Renal cortical epithelial cell (primary cell): ENCODE measurements at regions not wholly inside any gene's neighbourhood (a gene's known extent, or its start where the extent isn't known, plus 50 kb on each side); places are given as distances from the start of the nearest gene placed in this dataset.

Experiments used
- DNase-seq: peaks from one replicate; pipeline ENCODE4 v3.0.0-alpha.2; 2011; ENCODE audit warnings: low read depth

DNA sequence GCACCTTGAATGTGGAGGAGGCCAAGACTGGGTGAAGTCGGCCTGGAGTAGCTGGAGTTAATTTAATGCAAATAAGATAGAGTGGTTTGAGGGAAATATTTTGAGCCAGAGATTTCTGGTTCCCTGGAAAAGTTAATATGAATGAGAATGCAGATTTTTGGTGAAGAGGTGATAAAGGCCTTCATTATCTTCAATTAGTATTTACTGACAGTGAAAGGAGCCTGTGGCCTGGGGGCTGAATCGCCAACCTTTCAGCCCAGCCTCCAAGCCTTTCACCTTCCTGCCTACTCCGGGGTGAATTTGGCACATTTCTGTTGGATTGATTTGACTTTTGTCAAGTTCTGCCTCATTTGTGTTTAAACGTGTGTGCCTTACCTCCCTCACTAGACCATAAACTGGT, 147.8 kb downstream of the SOX2 start:
- DNase-seq: no peak

DNA sequence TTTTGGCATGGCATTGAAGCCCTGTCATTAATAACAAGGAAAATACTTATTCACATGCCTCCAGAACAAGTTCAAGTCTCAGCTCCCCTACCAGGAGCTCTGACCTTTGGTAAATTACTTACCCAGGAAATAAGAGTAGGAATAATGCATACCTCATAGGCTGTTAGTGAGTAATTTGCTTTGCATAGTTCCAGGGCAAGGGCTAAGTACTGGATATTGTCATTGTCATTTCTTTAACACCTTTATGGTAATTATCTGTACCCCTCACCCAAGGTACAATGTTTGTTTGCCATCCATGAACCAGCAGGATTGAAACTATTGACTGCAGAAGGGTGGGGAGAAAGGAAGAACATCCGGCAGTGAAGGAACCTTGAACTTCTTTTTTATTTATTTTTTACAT, 148.5 kb downstream of the SOX2 start:
- DNase-seq: peak; percentile 35

DNA sequence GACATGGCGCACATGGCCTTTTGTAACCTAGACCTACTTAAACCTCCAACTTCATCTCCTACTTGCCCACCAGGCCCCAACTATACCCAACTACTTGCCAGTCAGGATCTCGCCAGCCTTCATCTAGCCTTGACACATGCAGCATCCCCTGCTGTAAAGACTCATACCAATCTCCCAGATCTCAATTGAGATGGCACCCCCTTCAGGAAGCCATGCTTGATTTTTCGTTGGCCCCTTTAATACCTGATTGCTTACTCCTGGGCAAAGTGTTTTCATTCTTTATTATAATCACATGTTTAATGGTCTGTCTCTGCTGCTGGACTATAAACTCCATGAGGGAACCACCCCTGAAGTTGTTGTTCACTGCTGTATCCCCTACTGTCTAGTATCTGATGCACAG, 150.8 kb downstream of the SOX2 start:
- no peak for DNase-seq

DNA sequence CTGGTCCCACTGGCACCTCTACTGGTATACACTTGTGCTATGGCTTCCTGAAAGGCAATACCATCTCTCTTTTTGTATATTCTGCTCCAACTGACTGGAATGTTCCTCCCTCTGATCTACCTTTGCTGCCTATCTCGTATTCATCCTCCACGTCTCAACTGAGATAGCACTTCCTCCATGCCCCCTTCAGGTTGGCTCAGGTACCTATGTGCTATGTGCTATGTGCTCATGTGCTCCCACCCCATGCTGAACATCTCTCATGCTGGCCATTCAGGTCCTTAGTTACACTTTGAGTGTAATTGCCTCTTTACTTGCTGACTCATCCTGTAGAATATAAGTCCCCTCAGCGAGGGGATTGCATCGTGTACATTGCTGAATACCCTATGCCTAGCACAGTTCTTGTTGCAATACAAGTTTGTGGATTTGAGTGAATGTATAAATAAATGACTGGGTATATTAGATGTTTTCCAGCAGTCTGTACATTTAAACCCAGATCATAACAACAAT, 156.9 kb downstream of the SOX2 start:
- no peak for DNase-seq

DNA sequence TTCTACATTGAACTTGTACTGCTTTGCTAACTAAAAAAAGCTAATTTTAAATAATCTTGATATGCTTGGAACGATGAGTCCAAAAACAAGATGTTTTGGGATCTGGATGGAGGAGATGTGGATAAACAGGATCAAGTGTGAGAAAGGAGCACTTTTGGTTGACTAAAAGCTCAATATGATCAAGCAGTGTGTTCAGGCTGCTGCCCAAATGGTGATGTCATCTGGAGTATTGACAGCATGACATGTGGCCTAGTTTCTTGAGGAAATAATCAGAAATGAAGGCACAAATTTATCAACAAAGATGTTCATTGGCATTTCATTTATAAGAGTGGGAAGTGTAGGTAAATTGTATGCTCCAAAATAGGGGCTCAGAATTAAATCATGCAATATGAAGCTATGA, 161.2 kb downstream of the SOX2 start:
- no peak for DNase-seq

DNA sequence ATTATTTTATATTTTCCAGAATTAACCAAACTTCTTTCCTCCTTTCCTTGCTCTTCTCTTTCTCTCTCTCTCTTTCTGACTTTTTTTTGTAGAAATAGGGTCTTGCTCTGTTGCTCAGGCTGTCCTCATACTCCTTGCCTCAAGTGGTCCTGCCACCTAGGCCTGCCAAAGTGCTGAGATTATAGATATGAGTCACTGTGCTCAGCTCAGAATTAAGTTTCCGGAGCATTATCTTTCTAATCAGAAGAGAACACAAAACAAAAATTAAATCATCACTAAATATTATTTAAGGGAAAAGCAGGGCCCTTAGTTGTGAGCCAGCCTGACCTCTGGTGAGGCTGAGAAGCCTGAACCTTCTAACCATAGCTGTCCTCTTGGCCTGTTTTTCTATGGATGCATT, 168.2 kb downstream of the SOX2 start:
- DNase-seq: no peak

DNA sequence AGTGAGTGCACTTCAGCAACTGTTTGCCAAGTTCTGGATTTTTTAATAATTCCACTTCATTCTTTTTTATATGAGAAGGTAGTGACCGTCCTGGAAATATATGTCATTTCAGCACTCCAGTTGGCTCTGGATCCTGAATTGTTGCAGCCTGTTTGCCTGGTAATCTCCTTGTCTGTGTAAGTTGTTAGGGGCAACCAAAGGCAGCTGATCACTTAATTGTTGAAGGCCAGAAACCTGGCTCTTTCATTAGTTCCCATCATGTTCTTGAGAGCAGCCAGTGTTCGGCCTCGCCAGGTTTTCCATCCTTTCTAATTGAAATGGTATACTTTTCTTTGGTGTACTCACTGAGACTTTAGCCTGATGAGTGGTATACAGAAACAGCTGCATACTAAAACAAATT, 168.6 kb downstream of the SOX2 start:
- no peak for DNase-seq

DNA sequence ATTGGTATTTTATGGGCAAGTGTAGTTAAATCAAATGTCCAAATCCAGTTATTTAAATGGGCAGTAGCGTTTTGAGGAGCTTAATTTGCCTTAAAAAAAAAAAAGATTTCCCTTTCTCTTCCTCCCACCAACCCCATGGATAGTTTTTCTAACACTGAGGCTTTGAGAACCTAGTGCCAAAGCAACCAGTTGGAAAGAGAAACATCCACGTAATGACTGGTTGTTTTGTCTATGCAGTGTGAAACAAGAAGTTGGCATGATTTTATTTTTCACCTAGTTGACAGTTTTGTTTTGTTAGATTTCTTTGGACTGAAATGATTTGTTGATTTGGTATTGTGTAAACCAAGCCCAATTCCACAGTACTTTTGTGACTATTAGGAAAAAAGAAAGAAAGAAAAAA, 170.0 kb downstream of the SOX2 start:
- DNase-seq: no peak

DNA sequence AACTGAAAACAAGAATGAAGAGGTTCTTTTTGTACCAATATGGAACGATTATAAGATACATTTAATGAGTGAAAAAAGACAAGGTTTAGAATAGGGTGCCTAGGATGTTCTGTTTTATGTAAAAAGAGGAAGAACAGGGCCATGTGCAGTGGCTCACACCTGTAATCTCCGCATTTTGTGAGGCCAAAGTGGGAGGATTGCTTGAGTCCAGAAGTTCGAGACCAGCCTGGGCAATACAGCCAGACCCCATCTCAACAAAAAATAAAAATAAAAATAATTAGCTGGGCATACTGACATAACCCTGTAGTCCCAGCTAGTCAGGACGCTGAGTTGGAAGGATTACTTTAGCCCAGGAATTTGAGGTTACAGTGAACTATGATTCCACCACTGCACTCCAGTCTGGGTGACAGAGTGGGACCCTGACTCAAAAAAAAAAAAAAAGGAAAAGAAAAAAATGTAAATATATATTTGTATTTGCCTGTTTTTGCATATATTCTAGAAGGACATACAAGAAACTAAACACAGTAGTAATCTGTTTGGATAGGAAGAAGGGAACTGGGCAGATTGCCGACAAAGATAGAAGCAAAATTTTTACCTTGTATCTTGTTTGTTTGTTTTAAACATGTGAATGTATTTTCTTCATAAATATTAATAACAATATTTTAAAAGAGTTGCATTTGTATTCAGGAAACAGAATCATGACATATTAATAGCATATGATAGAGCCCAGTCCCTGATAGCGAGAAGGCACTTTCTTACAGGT, 174.3 kb downstream of the SOX2 start:
- DNase-seq: no peak

DNA sequence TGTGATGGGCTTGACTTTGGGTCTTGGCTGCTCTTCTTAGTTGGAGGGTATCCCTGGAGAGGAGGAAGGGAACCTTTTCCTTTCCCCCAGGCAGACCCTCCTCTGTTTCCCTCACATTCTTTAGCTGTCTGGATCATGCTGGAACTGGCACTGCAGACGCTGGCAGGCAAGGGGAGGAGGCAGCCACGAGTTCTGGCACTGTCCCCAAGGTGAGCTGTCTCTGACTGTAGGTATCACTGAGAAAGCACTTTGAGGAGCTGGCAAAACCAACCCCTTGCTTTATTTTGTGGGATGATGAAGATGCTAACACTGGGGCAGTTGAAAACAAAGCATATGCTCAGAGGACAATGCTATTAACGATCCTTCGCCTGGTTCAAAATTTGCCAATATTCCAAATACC, 175.0 kb downstream of the SOX2 start:
- DNase-seq: no peak

DNA sequence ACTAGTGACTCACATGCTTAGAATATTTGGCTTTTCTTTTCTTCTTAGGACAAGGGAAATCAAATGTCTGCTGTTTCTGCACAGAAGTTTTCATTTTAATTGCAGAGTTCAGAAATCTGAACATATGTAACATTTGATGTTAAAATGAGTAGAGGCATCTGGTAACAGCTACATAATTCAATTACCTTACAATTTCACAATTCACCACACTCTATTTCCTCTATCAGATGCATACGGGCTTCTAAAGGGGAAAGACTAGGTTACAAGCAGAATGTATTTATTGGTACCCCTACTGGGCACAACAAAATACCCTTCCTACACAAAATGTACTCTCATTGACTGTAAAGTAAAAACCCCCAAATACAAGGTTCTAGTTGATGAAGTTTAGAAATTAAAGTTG, 176.0 kb downstream of the SOX2 start:
- no peak for DNase-seq

DNA sequence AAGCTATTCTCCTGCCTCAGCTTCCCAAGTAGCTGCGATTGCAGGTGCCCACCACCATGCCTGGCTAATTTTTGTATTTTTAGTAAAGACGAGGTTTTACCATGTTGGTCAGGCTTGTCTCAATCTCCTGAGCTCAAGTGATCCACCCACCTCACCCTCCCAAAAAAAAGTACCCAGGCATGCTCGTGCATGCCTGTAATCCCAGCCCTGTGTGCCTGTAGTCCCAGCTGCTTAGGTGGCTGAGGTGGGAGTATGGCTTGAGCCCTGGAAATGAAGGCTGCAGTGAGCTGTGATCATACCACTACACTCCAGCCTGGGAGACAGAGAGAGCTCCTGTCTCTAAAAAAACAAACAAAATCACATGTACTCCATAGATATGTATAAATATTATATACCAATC, 176.5 kb downstream of the SOX2 start:
- DNase-seq: no peak

DNA sequence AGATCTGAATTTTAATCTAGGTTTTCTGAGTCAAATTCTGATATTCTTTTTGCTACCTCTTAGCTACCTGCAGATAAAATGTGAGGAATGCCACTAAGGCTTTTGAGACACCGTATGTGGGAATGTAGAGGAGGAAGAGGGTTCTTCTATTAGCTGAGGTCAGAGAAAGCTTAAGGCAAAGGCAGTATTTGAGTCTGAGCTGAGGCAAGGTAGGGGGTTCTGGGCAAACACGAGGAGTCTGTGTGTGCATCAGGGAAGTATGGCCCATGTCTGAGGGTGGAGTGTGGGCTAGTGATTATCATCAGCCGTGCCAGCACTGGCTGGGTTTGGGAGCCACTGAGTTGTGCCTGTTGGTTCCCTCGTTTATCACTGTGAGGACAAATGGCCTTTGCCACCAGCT, 181.1 kb downstream of the SOX2 start:
- DNase-seq: no peak

DNA sequence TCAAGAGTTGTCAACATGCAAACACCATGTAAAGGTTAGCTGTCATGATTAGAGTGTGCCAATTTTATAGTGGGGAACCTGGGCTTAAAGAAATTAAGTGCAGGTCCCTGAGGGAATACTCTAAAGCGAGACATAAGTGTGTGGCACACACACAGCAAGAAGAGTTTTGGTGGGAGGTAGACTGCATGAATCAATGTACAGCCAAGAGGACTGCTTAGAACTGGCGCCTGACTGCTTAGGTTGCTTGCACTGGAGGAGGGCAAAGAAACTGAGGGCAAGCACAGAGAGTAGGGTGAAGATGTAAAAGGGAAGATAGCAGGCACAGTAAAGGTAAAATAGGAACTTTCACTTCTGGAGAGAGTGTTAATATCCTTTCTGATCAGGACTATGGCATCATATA, 184.9 kb downstream of the SOX2 start:
- DNase-seq: no peak

DNA sequence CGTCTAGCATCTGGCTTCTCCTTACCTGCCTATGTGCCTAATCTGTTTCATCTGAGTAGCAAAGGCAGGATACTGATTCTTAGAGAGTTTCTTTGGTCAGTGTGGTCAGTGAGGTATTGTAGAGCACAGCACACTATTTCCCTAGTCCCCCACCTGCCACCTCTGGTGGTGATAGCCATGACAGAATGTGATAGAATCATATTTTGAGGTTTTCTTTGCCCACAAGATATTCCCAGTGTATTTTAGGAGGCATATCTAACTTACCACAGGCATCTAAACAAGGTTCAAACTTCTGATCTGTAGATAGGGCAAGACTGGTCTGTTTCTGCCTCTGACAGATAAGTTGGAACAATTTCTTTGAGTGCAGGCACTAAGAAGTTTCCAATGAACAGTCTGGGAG, 188.0 kb downstream of the SOX2 start:
- peak; percentile 18 for DNase-seq

DNA sequence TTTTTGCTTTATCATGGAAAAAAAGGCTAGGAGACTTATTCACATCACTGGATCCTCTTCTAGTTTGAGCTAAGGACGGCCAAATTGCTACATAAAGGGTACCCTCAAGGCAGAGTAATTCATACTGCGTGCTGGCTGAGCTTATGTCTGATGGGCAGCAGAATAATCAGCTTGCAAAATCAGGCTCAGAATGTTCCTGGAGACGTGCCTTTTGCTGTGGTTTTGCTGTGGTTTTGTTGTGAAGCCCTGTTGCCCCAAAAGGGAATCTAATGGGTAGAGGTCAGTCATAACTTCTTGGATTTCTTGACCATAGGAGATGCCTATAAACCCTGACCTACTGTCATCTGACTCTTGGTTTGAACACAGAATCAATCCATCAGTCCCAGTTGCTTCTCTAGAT, 189.9 kb downstream of the SOX2 start:
- peak; percentile 40 for DNase-seq

DNA sequence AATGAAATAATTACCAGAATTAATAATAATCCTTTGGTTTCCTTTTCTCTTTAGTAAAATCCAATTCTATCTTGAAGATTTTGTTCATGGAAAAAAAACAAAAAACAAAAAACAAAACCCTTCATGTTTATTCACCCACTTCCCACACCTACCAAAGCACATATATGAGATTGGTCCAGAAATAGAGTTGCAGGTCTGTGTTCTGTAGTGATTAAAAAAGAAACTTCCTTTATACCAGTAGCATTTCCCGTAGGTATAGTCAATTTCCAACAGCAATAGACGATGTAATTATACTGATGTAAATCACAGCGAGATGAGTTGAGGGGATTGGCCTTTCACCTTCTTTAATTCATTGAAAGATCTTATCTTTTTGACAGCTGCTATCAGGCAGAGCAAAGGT, 194.6 kb downstream of the SOX2 start:
- DNase-seq: no peak

DNA sequence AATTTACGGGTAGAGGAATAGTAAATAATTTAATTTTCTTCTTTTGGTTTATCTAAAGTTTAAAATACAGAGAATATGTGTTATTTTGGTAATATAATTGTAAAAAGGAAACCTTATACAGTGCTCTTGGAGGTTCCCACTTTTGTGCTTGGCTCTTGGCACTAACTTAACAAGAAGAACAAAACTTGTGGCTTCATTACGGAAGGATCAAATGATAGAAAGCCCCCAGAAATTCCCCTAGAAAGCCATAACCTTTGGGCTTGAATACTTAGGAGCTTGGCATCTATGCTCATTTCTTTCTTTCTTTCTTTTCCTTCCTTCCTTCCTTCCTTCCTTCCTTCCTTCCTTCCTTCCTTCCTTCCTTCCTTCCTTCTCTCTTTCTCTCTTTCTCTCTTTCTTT, 197.5 kb downstream of the SOX2 start:
- DNase-seq: no peak

DNA sequence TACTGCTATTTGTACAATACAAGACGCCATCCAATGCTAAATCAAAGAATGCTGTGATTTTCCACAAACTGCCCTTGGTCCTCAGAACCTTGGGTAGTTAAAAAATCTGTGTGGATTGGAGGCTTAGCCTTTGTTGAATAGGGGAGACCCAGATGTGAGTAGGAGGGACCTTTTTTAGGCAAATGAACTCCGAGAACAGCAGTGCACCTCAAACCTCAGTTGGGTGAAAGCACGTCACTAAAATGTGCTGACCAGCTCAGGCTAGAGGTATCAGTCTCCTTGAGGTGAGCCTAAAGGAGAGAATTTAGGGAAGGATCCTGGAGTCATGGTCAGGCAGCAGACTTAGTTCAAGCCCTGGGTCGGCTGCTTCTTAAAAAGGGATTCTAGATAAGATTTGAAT, 200.7 kb downstream of the SOX2 start:
- DNase-seq: no peak

DNA sequence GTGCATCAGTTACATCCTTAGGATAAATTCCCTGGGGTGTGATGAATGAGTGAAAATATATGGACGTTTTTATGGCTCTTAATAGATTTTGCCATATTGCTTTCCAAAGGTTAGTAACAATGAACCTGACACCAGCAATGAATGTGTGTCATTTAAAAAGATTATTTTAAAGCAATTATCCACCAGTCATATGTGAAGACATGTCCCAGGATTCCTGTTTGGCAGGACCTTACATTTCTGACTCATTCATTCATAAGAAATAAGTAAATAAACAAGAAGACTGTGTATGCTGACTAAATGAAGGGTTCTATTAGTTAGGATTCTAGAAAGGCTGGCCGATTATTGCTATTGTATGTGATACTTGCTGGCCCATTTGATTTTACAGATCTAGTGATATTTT, 201.5 kb downstream of the SOX2 start:
- peak; percentile 12 for DNase-seq

DNA sequence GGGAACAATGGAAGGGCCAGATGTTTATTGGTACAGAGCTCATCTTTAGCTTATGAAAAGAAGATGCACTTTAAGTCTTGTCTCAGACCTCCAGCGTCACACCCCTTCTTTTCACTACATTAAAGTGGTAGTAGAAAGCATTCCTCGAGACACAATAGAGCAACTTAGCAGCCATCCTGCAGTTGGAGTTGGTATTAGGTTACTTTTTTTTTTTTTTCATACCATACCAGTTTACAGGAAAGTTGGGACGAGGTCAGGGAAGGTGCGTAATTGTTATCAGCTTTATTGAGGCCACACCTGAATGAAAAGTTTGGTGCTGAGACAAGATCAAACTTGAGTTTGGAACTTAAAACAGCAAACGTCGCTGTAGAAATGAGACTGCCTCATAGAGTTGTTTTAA, 203.8 kb downstream of the SOX2 start:
- DNase-seq: no peak

DNA sequence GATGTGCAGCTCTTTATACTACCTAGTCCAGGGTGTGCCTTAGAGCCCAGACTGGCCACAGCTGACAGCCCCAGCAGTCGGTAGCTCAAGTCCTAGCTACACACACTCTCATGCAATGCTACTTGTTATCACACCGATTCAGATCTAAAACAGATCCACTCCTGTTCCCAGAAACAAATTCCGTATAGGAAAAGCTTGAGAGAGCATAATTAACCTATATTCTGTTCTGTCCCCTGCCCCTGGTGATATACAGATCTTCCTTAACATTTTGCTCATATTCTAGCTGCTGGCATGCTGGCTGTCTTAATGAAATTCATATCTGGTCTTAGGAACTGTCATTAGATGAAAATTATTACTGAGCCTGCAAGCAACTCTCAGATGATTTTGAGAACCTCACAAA, 204.3 kb downstream of the SOX2 start:
- no peak for DNase-seq

DNA sequence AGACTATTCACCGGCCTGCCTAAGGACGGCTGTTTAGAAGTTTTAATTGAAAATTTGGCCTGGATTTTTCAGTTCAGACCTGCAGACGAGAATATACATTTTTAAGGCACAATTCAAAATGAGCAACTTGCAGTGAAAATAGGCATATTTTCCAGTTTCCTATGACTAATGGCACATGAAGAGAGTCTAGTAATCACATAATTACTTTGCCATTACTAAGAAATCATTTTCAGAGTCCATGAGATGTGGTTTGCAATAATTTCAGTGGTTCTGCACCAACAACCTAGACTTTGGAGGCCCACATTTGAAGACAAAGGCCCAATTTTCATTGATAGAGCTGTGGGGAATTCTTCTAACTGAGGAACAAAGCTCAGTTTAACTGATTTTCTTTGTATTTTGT, 205.3 kb downstream of the SOX2 start:
- peak; percentile 28 for DNase-seq

DNA sequence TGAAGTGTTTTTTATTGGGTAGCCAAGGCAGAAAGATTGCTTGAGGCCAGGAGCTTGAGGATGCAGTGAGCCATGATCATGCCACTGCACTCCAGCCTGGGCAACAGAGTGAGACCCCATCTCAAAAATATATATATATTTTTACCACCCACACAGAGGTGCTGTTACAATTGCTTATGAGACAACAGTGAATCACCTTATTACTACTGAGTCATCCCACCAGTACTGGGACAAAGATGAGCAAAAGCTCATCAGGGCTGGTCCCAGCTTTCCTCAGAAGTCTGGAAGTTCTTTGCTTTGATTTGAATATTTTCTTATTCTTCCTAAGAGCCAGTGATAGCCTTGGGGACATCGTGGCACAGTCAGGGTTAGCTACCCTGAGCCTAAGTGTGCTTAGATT, 207.7 kb downstream of the SOX2 start:
- peak; percentile 50 for DNase-seq
